ENCODE measurements at regions not wholly inside any gene's neighbourhood (a gene's known extent, or its start where the extent isn't known, plus 50 kb on each side); places are given as distances from the start of the nearest gene placed in this dataset.

DNA sequence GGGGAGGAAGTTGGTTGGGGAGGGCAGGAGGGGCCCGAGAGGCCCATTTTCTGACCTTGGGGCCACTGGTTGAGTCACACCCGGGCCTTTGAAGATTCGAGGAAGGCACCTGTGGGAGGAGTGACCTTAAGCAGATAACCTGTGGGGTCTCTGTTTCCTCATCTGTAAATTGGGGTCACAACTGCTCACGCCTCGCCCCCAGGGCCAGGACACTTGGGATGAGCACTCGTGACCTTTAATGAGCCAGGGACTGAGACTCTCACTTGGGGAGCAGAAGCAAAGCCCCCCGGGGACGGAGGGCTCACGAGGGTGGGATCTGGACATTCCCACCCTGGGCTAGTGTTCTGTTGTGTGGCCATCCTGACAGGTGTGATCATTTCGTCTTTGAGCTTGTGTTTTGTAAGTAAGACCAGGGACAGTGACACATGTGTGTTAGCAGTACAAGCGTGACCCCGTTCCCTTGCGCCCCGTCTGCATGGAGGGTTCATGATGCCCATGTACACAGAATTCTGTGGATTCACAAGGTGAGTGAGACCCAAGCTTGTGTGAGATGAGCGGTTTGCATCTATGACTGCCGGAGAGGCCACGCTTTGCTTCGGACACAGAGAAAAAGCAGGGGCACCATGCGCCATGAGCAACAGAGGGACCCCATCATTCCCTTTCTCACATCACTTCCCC, 79.3 kb upstream of the PMEPA1 start:
- DNase-seq (ENCODE audit: low spot score) = peak; percentile 42

GRCh38 chr20:57787990-57788781, 78.4 kb upstream of the PMEPA1 start:
- no peak for DNase-seq (ENCODE audit: low spot score)

GRCh38 chr20:57787151-57787989, 77.6 kb upstream of the PMEPA1 start:
- no peak for DNase-seq (ENCODE audit: low spot score)

- DNase-seq (ENCODE audit: low spot score) = peak; percentile 55
Measured at GRCh38 chr20:57786304-57786932, 76.6 kb upstream of the PMEPA1 start.

- peak; percentile 9 for DNase-seq (ENCODE audit: low spot score)
Measured at GRCh38 chr20:57785720-57786119, 75.9 kb upstream of the PMEPA1 start.

DNA sequence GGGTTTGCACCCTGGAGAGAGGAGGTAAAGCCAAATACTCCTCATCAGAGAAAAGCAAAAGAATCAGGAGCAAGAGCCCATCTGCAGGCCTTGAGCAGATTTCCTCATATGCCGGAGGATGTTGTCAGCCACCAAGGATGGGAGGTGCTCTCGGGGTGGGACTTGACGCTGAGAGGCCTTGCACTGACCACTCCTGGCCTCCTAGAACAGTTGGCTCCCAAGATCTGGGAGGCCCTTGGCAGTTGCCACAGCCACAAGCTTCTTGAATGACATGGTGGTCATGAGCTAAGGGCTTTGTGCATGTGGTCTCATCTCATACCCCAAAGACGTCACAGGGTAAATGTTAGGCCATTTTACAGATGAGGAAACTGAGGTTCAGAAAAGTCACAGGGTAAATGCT, 75.2 kb upstream of the PMEPA1 start:
- DNase-seq (ENCODE audit: low spot score) = peak; percentile 6

DNA sequence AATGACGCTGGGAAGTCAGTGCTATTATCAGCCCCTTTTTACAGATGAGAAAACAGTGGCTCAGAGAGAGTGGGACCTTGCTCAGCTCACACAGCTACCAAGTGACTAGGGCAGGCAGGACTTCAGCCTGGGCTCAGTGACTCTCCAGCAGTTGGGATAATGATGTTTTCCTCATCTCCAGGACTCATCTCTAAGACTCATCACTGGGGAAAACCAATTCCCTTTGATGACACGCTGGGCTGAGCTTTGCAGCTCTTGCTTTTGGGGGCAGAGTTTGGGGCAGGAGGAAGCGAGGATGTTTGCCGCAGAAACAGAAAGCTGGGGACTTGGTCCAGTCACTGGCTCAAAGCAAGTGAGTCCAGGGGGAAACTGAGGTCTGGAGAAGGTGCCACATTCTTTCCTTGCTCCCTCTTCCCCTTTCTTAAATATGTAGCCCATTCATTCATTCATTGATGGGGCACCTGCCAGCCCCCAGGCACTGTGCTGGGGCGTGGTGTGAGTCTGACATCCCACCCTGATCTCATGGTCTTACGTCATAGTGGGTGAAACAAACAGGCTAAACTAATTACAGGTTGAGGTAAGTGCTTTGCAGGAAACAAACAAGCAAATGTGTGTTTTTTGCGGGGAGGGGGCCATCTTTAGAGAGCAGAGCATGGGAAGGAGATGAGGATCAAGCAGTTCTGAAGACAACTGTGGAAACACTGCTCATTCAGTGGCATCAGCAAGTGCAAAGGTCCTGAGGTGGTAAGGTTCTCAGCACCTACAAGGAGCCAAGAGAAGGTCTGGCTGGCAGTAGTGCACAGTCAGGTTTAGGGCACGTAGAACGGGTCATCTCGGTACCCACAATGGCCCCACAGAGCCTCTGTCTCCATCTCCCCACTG, 74.4 kb upstream of the PMEPA1 start:
- peak; percentile 46 for DNase-seq (ENCODE audit: low spot score)

DNA sequence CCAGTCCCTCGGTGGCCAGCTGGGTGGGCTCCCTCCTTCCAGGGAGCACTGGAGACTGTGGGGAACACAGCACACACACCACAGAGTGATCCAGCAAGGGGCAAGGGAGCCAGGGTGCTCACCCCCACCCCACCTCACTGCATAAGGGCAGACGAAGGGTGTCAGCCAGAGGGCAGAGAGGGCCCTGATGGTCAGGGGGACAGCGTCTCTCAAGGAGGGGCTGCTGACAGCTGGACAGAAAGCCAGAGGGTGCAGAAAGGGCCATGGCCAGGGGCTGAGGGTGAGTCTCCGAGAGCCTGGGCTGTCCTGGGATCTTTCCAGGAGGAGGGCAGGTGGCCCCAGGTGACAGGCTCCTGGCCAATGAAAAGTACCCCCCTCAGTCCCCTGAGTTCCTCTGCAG, 73.4 kb upstream of the PMEPA1 start:
- DNase-seq (ENCODE audit: low spot score) = peak; percentile 30

GRCh38 chr20:57782631-57783041, 72.8 kb upstream of the PMEPA1 start:
- peak; percentile 52 for DNase-seq (ENCODE audit: low spot score)

- DNase-seq (ENCODE audit: low spot score) = peak; percentile 23
Measured at GRCh38 chr20:57781901-57782300, 72.1 kb upstream of the PMEPA1 start.

DNA sequence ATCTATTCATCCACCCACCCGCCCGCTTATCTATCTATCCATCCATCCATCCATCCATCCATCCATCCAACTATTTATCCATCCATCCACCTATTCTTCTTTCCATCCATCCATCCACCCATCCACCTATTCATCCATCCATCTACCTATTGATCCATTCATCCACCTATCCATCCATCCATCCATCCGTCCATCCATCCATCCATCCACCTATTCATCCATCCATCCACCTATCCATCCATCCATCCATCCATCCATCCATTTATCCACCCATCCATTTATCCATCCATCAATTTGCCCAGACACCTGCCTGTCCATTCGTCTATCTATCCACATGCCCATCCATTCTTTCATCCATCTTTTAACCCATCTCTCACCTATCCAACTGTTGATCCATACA, 71.1 kb upstream of the PMEPA1 start:
- DNase-seq (ENCODE audit: low spot score) = peak; percentile 5

GRCh38 chr20:57780398-57780797, 70.6 kb upstream of the PMEPA1 start:
- peak; percentile 56 for DNase-seq (ENCODE audit: low spot score)

DNA sequence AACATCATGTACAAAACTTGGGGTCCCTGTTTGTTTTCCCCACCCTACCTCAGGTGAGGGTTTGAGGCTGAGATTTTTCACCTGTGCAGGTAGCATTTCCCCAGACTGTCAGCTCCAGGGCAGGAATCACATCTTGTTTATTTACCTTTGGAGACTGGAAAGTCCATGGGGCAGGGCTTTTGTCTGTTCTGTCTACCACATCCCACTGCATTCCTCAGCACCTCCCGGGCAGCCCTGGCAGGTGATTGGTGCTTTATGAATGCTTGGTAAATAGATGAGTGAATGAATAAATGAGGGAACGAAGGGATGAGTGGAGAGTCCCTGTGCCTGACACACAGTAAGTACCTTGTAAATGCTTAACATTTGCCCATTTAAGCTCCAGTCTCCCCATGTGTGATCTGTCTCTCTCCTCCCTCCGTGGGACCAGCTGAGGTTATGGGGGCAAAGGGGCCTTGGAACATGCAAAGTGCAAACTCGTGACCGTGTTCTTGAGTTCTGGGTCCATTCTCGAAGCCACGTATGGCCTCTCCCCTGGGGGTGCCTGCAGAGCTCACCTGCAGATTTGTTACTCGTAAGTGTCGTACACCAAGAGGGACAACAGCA, 69.7 kb upstream of the PMEPA1 start:
- peak; percentile 15 for DNase-seq (ENCODE audit: low spot score)

DNA sequence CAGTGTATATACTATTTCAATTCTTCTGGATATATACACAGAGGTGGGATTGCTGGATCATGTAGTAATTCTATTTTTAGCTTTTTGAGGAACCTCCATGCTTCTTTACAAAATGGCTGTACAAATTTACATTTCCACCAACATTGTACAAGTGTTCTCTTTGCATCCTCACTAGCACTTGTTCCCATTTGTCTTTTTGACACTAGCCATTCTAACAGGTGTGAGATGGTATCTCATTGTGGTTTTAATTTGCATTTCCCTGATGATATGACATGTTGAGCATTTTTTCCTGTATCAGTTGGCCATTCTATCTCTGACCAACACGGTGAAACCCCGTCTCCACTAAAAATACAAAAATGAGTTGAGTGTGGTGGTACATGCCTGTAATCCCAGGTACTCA, 68.1 kb upstream of the PMEPA1 start:
- DNase-seq (ENCODE audit: low spot score) = peak; percentile 17

DNA sequence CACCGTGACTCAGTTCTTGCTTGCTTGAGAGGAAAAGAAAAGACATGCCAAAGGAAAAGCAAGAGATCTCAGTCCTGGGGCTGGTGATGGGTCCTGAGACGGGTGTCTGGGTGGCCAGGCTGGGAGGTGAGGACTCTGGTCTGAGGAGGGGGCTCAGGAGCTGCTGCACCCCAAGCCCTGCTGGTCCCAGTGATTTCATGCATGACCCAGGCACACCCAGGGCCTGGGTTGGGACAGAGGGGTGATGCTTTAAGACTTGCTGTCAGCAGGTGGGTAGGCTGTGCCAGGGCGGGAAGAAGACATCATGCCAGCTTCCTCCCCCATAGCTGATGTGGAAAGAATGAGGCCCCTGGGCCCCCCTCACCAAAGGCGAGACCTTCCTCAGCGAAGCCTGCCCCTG, 65.1 kb upstream of the PMEPA1 start:
- DNase-seq (ENCODE audit: low spot score) = peak; percentile 55

- DNase-seq (ENCODE audit: low spot score) = peak; percentile 49
Measured at GRCh38 chr20:57774111-57774880, 64.5 kb upstream of the PMEPA1 start.

- peak; percentile 25 for DNase-seq (ENCODE audit: low spot score)
Measured at GRCh38 chr20:57773059-57773815, 63.4 kb upstream of the PMEPA1 start.

GRCh38 chr20:57772349-57772964, 62.6 kb upstream of the PMEPA1 start:
- peak; percentile 53 for DNase-seq (ENCODE audit: low spot score)

Data from left forelimb (tissue), 1 donor.